ENCODE measurements at regions not wholly inside any gene's neighbourhood (a gene's known extent, or its start where the extent isn't known, plus 50 kb on each side); places are given as distances from the start of the nearest gene placed in this dataset.

DNA sequence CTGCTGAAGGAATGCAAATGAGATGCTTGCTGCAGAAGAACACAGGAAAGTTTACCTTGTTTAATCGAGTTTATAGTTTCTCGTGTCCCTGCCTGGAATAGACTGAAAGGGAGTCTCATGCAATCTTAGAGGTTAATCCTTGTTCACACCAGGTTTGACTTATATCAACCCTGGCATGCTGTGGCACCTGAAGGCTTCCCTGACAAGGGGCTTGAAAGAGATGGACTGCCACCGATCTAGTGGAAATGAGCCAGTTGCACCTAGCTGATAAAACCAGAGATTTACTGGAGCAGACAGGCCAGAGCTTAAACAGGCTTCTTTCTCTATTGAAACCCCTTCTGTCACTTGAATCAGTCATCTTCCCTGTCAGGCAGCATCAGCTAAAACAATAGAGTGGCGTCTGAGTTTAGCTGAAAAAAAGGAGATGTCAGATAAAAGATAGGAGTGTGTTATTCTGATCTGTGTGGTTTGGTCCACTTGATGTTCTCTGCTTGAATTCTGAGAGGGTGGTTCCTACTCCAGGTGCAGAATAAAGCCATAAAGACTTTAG is 349.7 kb downstream of the RWDD3 start:
- no peak overlapping the region for H3K4me3 Mint-ChIP-seq (ENCODE audit: low read depth, unreplicated experiment)
- peaks cover 3% of the 10 kb centered on the region for H3K4me1 Mint-ChIP-seq (ENCODE audit: low read depth, unreplicated experiment)
- no TSS peak for BruUV-seq (replicated peaks)
- H3K27ac Mint-ChIP-seq (ENCODE audit: unreplicated experiment) = no peak overlapping the region
- no peaks in the 10 kb centered on the region for H3K9me3 Mint-ChIP-seq (ENCODE audit: low read depth, unreplicated experiment)
- CTCF ChIA-PET = no interaction called here
- H3K27me3 Mint-ChIP-seq (ENCODE audit: unreplicated experiment) = no peaks in the 10 kb centered on the region
- TF ChIP-seq, protein P1, sequence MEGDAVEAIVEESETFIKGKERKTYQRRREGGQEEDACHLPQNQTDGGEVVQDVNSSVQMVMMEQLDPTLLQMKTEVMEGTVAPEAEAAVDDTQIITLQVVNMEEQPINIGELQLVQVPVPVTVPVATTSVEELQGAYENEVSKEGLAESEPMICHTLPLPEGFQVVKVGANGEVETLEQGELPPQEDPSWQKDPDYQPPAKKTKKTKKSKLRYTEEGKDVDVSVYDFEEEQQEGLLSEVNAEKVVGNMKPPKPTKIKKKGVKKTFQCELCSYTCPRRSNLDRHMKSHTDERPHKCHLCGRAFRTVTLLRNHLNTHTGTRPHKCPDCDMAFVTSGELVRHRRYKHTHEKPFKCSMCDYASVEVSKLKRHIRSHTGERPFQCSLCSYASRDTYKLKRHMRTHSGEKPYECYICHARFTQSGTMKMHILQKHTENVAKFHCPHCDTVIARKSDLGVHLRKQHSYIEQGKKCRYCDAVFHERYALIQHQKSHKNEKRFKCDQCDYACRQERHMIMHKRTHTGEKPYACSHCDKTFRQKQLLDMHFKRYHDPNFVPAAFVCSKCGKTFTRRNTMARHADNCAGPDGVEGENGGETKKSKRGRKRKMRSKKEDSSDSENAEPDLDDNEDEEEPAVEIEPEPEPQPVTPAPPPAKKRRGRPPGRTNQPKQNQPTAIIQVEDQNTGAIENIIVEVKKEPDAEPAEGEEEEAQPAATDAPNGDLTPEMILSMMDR (IDR thresholded peaks at IDR 0.05; ENCODE audit: unreplicated experiment) = no peak
- H3K36me3 Mint-ChIP-seq (ENCODE audit: insufficient read depth, unreplicated experiment) = no peaks in the 10 kb centered on the region
- intact Hi-C loops (cut with micrococcal nuclease; ENCODE audit: unreplicated experiment) = no loop called here
- no peak for DNase-seq

DNA sequence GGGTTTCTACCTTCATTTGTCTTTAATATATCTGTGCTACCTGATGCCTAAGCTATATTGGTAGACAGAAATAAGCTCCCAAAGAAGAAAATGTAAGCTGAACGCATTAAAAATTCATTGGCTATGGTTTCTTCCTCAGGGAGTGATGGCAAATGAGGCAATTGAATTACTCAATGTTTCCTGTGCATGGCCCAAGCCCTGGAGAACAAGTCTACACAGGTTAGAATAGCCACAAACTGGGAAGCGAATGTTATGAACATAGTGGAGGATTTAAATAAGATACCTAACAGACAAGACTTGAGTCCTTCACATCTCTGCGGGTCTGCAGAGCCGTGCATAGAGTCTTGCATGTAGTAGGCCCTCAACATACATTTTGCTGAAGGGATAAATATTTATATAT is 350.3 kb downstream of the RWDD3 start:
- Mint-ChIP-seq H3K27ac (ENCODE audit: unreplicated experiment) (no peak overlapping the region), H3K27me3 (ENCODE audit: unreplicated experiment) (no peaks in the 10 kb centered on the region), H3K4me1 (ENCODE audit: low read depth, unreplicated experiment) (no peaks in the 10 kb centered on the region), H3K4me3 (ENCODE audit: low read depth, unreplicated experiment) (no peak overlapping the region), H3K9me3 (ENCODE audit: low read depth, unreplicated experiment) (no peaks in the 10 kb centered on the region), H3K36me3 (ENCODE audit: insufficient read depth, unreplicated experiment) (no peaks in the 10 kb centered on the region)
- TF ChIP-seq, protein P1 (IDR thresholded peaks at IDR 0.05; ENCODE audit: unreplicated experiment) = no peak
- no TSS peak for BruUV-seq (replicated peaks)
- CTCF ChIA-PET = no interaction called here
- intact Hi-C loops (cut with micrococcal nuclease; ENCODE audit: unreplicated experiment) = no loop called here
- DNase-seq = no peak

DNA sequence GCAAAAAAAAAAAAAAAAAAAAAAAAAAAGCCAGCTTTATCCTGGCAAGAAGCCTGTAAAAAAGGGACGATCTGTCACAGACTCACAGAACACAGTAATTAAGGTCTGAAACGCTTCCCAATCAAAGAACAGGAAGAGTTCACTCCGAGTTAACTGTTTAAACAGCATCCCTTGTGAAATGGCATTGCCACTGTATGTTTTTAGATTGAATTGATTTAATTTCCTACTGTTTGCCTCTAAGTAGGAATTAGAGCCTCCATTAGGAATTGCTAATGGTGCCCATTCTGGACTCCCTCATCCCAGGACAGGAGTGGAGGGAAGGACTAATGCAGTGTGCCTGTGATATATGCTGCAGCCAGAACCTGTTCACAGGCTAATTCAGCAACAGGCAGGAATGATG is 370.8 kb downstream of the RWDD3 start:
- intact Hi-C loops (cut with micrococcal nuclease; ENCODE audit: unreplicated experiment) = no loop called here
- TF ChIP-seq, protein P1 (IDR thresholded peaks at IDR 0.05; ENCODE audit: unreplicated experiment) = no peak
- Mint-ChIP-seq H3K4me3 (ENCODE audit: low read depth, unreplicated experiment) (no peak overlapping the region), H3K4me1 (ENCODE audit: low read depth, unreplicated experiment) (no peaks in the 10 kb centered on the region), H3K36me3 (ENCODE audit: insufficient read depth, unreplicated experiment) (no peaks in the 10 kb centered on the region), H3K27me3 (ENCODE audit: unreplicated experiment) (no peaks in the 10 kb centered on the region), H3K27ac (ENCODE audit: unreplicated experiment) (no peak overlapping the region), H3K9me3 (ENCODE audit: low read depth, unreplicated experiment) (peaks cover 2% of the 10 kb centered on the region)
- CTCF ChIA-PET = no interaction called here
- no TSS peak for BruUV-seq (replicated peaks)
- DNase-seq = no peak

DNA sequence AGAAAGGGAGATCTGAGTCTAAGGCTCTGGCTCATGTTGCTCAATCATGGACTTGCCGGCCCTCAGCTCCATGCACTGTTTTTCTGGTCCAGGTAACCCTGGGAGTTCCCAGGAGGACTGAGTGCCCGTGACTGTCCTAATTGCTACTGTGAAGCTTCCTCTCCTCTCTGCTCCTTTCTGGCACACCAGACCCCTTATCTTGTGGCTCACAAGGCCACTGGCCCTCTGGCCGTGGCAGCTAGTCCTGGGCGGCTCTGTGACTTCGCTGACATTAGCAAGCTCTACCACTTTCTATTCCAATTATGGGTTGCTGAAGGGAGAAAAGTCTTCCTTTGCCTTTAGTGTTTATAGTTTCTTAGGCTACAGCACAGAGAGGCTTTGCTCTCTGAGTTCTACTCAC is 380.2 kb downstream of the RWDD3 start:
- TF ChIP-seq, protein P1 (IDR thresholded peaks at IDR 0.05; ENCODE audit: unreplicated experiment) = no peak
- intact Hi-C loops (cut with micrococcal nuclease; ENCODE audit: unreplicated experiment) = no loop called here
- CTCF ChIA-PET = no interaction called here
- Mint-ChIP-seq H3K27ac (ENCODE audit: unreplicated experiment) (no peak overlapping the region), H3K36me3 (ENCODE audit: insufficient read depth, unreplicated experiment) (no peaks in the 10 kb centered on the region), H3K9me3 (ENCODE audit: low read depth, unreplicated experiment) (no peaks in the 10 kb centered on the region), H3K27me3 (ENCODE audit: unreplicated experiment) (no peaks in the 10 kb centered on the region), H3K4me1 (ENCODE audit: low read depth, unreplicated experiment) (no peaks in the 10 kb centered on the region), H3K4me3 (ENCODE audit: low read depth, unreplicated experiment) (no peak overlapping the region)
- BruUV-seq (replicated peaks) = no TSS peak
- DNase-seq = no peak

All from Calu3 (cell line).